ENCODE measurements at regions not wholly inside any gene's neighbourhood (a gene's known extent, or its start where the extent isn't known, plus 50 kb on each side); places are given as distances from the start of the nearest gene placed in this dataset.

DNA sequence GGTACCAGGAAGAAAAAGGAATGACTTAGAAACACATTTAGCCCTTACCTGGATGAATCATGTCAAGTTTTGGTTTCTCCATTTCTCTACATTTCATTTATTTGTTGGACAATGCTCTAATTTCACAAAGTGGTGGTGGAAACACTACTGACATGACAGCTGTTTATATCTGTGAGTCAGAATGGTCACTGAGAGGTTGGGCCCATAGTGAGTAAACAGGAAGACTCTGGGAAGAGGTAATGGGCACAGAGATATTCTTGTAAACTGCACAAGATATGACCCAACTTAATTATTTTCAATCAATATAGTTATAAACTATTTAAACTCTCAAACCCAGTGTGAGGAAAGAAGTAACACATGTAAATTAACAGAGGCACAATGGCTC lies 176.3 kb upstream of the MEOX2 start:
- H4K5ac ChIP-seq (ENCODE audit: low read depth, low read length) = no peak overlapping the region
- no peak overlapping the region for H2AFZ ChIP-seq (replicated peaks; ENCODE audit: low read length, poor library complexity)
- no peaks in the 10 kb centered on the region for H3K9me3 ChIP-seq (ENCODE audit: control insufficient read depth, insufficient read depth, low read length)
- H3K36me3 ChIP-seq (ENCODE audit: control insufficient read depth, insufficient read depth, low read length) = no peaks in the 10 kb centered on the region
- no peak overlapping the region for H2AK5ac ChIP-seq (ENCODE audit: low read depth, low read length)
- ChIA-PET POLR2A (ENCODE audit: unreplicated experiment) (no interaction called here), CTCF (no interaction called here)
- H3K9ac ChIP-seq (ENCODE audit: low read depth, low read length) = no peak overlapping the region
- H3K4ac ChIP-seq (ENCODE audit: low read depth, low read length) = no peak overlapping the region
- H3K79me1 ChIP-seq (ENCODE audit: low read depth in 1 of 2, low read length in 2 of 2) = no peaks in the 10 kb centered on the region
- no peak for TF ChIP-seq SMC3 (IDR thresholded peaks at IDR 0.05; ENCODE audit: low read depth, low read length)
- no peak for TF ChIP-seq MXI1 (IDR thresholded peaks at IDR 0.05; ENCODE audit: borderline replicate concordance, low read depth, low read length)
- no peak for TF ChIP-seq RFX5 (IDR thresholded peaks at IDR 0.05; ENCODE audit: low read depth, low read length)
- TF ChIP-seq MAFK (IDR thresholded peaks at IDR 0.05; ENCODE audit: low read depth, low read length) = no peak
- no peak for TF ChIP-seq CEBPB (IDR thresholded peaks at IDR 0.05; ENCODE audit: low read depth, low read length)
- TF ChIP-seq BHLHE40 (IDR thresholded peaks at IDR 0.05; ENCODE audit: low read depth, low read length) = no peak
- TF ChIP-seq MAZ (IDR thresholded peaks at IDR 0.05; ENCODE audit: borderline replicate concordance, low read depth, low read length) = no peak
- TF ChIP-seq FOS (IDR thresholded peaks at IDR 0.05; ENCODE audit: low read depth, low read length) = no peak
- TF ChIP-seq, protein P1, sequence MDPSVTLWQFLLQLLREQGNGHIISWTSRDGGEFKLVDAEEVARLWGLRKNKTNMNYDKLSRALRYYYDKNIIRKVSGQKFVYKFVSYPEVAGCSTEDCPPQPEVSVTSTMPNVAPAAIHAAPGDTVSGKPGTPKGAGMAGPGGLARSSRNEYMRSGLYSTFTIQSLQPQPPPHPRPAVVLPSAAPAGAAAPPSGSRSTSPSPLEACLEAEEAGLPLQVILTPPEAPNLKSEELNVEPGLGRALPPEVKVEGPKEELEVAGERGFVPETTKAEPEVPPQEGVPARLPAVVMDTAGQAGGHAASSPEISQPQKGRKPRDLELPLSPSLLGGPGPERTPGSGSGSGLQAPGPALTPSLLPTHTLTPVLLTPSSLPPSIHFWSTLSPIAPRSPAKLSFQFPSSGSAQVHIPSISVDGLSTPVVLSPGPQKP (IDR thresholded peaks at IDR 0.05; ENCODE audit: borderline replicate concordance, low read depth, low read length) = no peak
- TF ChIP-seq NFE2L2 (IDR thresholded peaks at IDR 0.05; ENCODE audit: low read depth, low read length) = no peak
- TF ChIP-seq CHD1 (IDR thresholded peaks at IDR 0.05; ENCODE audit: low read depth, low read length) = no peak
- TF ChIP-seq, protein P2, sequence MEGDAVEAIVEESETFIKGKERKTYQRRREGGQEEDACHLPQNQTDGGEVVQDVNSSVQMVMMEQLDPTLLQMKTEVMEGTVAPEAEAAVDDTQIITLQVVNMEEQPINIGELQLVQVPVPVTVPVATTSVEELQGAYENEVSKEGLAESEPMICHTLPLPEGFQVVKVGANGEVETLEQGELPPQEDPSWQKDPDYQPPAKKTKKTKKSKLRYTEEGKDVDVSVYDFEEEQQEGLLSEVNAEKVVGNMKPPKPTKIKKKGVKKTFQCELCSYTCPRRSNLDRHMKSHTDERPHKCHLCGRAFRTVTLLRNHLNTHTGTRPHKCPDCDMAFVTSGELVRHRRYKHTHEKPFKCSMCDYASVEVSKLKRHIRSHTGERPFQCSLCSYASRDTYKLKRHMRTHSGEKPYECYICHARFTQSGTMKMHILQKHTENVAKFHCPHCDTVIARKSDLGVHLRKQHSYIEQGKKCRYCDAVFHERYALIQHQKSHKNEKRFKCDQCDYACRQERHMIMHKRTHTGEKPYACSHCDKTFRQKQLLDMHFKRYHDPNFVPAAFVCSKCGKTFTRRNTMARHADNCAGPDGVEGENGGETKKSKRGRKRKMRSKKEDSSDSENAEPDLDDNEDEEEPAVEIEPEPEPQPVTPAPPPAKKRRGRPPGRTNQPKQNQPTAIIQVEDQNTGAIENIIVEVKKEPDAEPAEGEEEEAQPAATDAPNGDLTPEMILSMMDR (conservative IDR thresholded peaks at IDR 0.05; ENCODE audit: low read depth, low read length) = no peak
- TF ChIP-seq RCOR1 (IDR thresholded peaks at IDR 0.05; ENCODE audit: insufficient replicate concordance, low read length) = no peak
- TF ChIP-seq RAD21 (IDR thresholded peaks at IDR 0.05; ENCODE audit: low read length) = no peak
- H4K20me1 ChIP-seq (ENCODE audit: insufficient read depth, low read length) = no peaks in the 10 kb centered on the region
- no peak overlapping the region for H3K4me3 ChIP-seq (ENCODE audit: insufficient read depth, low read depth, low read length)
- H2BK5ac ChIP-seq (ENCODE audit: low read depth, low read length, poor library complexity, severe bottlenecking) = no peak overlapping the region
- in situ Hi-C loops (cut with MboI; ENCODE audit: low sequenced_read_pairs) (no loop called here), intact Hi-C loops (cut with micrococcal nuclease) (no loop called here), dilution Hi-C loops (cut with HindIII; ENCODE audit: low sequenced_read_pairs, unreplicated experiment) (no loop called here)
- H2BK120ac ChIP-seq (ENCODE audit: low read depth, low read length) = no peak overlapping the region
- H3K9me1 ChIP-seq (ENCODE audit: insufficient read depth, low read length) = peaks cover 4% of the 10 kb centered on the region; the same call in 1 of the 2 replicates
- no peak overlapping the region for H2BK20ac ChIP-seq (ENCODE audit: low read depth, low read length)
- H3K4me2 ChIP-seq (ENCODE audit: low read depth, low read length) = no peak overlapping the region
- 0 out of 2 replicates have a peak overlapping the region, but pooled peaks have one; percentile 1 for H3K14ac ChIP-seq (replicated peaks; ENCODE audit: low read depth, low read length)
- no peak overlapping the region for H2BK15ac ChIP-seq (ENCODE audit: low read depth, low read length)
- H3K4me1 ChIP-seq (ENCODE audit: control insufficient read depth, insufficient read depth, low read length) = peaks cover 3% of the 10 kb centered on the region; the same call in 1 of the 2 replicates
- H3K27me3 ChIP-seq (ENCODE audit: control insufficient read depth, insufficient read depth, low read length) = no peaks in the 10 kb centered on the region
- no peak overlapping the region for H2AK9ac ChIP-seq (replicated peaks; ENCODE audit: low read depth, low read length, poor library complexity)
- no peak overlapping the region for H3K27ac ChIP-seq (ENCODE audit: insufficient read depth, low read length)
- no peak overlapping the region for H4K91ac ChIP-seq (ENCODE audit: insufficient read depth, low read depth, low read length)
- no peak overlapping the region for H3K18ac ChIP-seq (ENCODE audit: low read depth, low read length)
- DNase-seq = no peak
- no peak for ATAC-seq (ENCODE audit: low read depth)
- H3K56ac ChIP-seq (ENCODE audit: extremely low read depth, insufficient read depth, low read length) = no peak overlapping the region
- H4K8ac ChIP-seq (ENCODE audit: low read depth in 2 of 2, low read length in 2 of 2) = no peak overlapping the region
- no TSS peak for BruUV-seq (replicated peaks)
- H3K23ac ChIP-seq (ENCODE audit: low read depth, low read length) = no peak overlapping the region
